LNCaP clone FGC (cell line): ENCODE measurements at regions not wholly inside any gene's neighbourhood (a gene's known extent, or its start where the extent isn't known, plus 50 kb on each side); places are given as distances from the start of the nearest gene placed in this dataset.

Experiments
- DNase-seq: peaks from one replicate; pipeline ENCODE4 v3.0.0-alpha.2; 2011; ENCODE audit warnings: low read depth
- H3K4me3 ChIP-seq: 2 replicates; pipeline ENCODE4 v1.5.1; 2011; ENCODE audit warnings: mild to moderate bottlenecking, low read depth, low read length, control low read depth
- CTCF ChIP-seq: IDR thresholded peaks from 2 replicates; pipeline ENCODE4 v1.5.1; 2012; ENCODE audit warnings: mild to moderate bottlenecking; ENCODE audit not compliant: control insufficient read depth, insufficient read depth; ENCODE audit errors: extremely low read depth

- TF ChIP-seq CTCF, result no peak
- no peak for DNase-seq
- no peak overlapping the region for H3K4me3 ChIP-seq
Observed at GRCh38 chr2:40752796-40753195, 300.9 kb upstream of the SLC8A1 start.

GRCh38 chr2:40754912-40755311 lies 303.0 kb upstream of the SLC8A1 start:
- no peak for DNase-seq
- no peak for TF ChIP-seq CTCF
- H3K4me3 ChIP-seq, result no peak overlapping the region

DNA sequence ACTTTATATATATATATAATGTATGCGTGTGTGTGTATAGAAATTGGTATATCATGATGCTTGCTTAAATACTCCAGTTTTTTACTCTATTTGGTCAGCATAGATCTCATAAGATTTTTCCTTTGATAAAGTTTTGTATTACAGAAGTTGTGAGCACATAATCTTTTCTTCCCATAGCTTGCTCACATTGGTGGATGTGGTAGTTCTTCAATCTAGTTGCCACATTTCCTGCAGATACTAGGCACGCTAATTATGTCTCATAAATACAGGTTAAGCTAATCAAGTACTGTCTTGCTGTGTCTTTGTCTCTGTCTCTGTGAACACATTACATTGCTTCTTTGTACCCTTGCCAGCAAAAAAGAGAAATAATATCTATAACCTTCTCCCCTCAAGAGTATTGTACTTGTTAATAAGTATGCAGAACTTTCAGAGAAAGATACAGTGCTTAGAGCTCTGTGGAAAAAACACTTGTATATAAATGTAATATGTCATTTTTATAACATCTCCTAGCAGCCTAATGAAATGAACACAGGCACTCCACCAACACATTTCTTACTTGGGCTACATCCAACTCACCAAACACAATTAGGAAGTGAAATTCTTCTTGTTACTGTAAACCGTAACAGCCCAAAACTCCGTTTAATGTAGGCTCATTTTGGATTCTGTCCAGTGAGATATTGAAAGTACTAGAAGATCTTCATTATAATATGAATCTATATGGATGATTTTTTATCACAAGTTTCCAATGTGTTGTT lies 306.7 kb upstream of the SLC8A1 start:
- TF ChIP-seq CTCF, result no peak
- no peak for DNase-seq
- H3K4me3 ChIP-seq, result no peak overlapping the region

DNA sequence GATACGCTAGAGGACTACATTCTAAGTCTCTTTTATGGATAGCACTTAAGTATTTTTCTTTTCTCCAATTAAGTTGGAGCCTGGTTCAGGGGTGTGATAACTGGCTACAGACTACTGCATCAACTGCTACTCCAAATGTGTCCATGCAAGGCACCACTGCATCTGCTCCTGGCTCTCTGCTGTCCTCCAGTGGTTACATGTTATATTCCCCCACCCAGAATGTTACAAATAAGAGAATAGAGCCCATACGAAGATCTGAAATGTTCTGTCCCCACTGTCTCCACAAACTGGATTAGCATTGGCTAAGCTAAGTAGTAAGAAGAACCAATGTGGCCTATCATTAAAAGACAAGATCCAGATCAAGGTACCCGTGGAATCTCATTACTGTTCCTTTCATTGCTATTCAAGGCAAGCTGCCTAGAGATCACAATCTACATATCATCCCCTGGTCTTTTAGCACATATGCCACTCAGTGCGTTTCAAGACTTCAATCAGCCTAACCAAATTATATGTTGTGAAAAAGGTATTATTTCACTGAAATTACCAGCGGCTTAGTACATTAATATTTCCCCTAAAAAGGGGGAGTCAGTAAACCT lies 308.3 kb upstream of the SLC8A1 start:
- no peak overlapping the region for H3K4me3 ChIP-seq
- TF ChIP-seq CTCF, result peak; percentile 60
- no peak for DNase-seq

DNA sequence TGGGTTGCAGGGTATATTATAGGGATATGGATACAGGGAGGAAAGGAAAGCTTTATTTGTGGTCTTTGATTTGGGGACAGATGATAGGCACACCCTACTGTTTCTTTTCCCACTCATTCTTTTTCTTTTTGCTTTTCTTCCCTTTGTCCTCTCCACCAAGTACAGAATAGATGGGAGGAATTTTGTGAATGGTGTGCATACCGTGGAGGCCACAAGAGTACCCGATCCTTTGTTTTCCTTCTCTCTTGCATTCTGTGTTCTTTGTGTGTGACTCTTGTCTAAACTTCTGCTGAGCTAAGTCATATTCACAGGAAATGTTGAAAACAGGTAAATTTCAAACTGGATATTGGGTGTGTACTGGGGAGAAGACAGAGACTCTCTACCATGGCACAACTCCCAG lies 321.4 kb upstream of the SLC8A1 start:
- no peak for TF ChIP-seq CTCF
- no peak for DNase-seq
- H3K4me3 ChIP-seq, result no peak overlapping the region

GRCh38 chr2:40783704-40784103 lies 331.8 kb upstream of the SLC8A1 start:
- DNase-seq, result no peak
- no peak for TF ChIP-seq CTCF
- no peak overlapping the region for H3K4me3 ChIP-seq

DNA sequence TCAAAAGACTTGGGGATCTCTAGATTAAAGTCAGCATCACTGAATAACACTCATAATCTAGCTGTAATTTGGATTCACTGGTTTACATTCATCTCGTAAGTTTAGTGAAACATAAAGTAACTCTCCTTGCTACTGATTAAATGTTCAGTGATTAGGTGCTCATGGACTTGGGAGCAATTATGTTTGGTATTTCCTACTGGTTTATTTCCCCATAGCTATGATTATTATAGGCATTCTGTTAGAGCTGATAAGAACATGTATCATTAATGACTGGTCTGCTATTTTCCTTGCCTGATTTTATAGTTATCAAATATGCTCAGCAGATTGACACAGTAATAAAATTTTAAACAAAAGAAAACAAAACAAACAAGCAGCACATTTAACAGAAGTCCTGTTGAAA lies 334.7 kb upstream of the SLC8A1 start:
- no peak overlapping the region for H3K4me3 ChIP-seq
- DNase-seq, result no peak
- TF ChIP-seq CTCF, result no peak
